Activated CD8-positive, alpha-beta T cell treated with anti-CD3 and anti-CD28 coated beads for 36 hours (primary cell): ENCODE measurements at regions not wholly inside any gene's neighbourhood (a gene's known extent, or its start where the extent isn't known, plus 50 kb on each side); places are given as distances from the start of the nearest gene placed in this dataset.
A peak's percentile ranks its signal among the peaks of the same experiment; 100 is the strongest.
"Not testable (repeated sequence)": the region's sequence is repeated elsewhere in the genome, so short reads cannot be mapped to it uniquely, and the experiment has no call there.

Experiments used
- ATAC-seq: fragments of 200-7000 bp; cut with Tn5 transposase; one replicate; pipeline ENCODE4 v1.10.0; 2021; ENCODE audit warnings: mild to moderate bottlenecking, moderate library complexity
- CTCF ChIA-PET: fragments of 350-600 bp; sonication (Branson Sonifier 250); formaldehyde crosslinking; loops from one replicate; lab custom pipeline; 2021; ENCODE audit warnings: antibody characterized with exemption; lab: Charles Lee
- POLR2A ChIA-PET: fragments of 350-600 bp; sonication (Branson Sonifier 250); formaldehyde crosslinking; loops from one replicate; lab custom pipeline; 2021; ENCODE audit warnings: antibody characterized with exemption; lab: Charles Lee
- DNase-seq: peaks from one replicate; pipeline ENCODE4 v3.0.0-alpha.2; 2020
- H3K27ac Mint-ChIP-seq: one replicate; pipeline ENCODE4 v1.8.0; 2021; ENCODE audit warnings: mild to moderate bottlenecking, mixed read lengths
- H3K27me3 Mint-ChIP-seq: one replicate; pipeline ENCODE4 v1.8.0; 2021; ENCODE audit warnings: mixed read lengths
- H3K36me3 Mint-ChIP-seq: one replicate; pipeline ENCODE4 v1.8.0; 2021; ENCODE audit warnings: low read depth, mixed read lengths
- H3K4me1 Mint-ChIP-seq: one replicate; pipeline ENCODE4 v1.8.0; 2021; ENCODE audit warnings: low read depth, mixed read lengths
- H3K4me3 Mint-ChIP-seq: one replicate; pipeline ENCODE4 v1.8.0; 2021; ENCODE audit warnings: mild to moderate bottlenecking, moderate library complexity, mixed read lengths
- H3K9me3 Mint-ChIP-seq: one replicate; pipeline ENCODE4 v1.8.0; 2021; ENCODE audit warnings: mixed read lengths
- CTCF ChIP-seq: fragments of 200-600 bp; IDR thresholded peaks from one replicate; pipeline ENCODE4 v1.8.0; 2022; ENCODE audit warnings: antibody characterized with exemption, mild to moderate bottlenecking
- intact Hi-C: fragments of 100-400 bp; cut with micrococcal nuclease; formaldehyde crosslinking; loops from one replicate; pipeline ENCODE4 v1.10.0; 2022

DNA sequence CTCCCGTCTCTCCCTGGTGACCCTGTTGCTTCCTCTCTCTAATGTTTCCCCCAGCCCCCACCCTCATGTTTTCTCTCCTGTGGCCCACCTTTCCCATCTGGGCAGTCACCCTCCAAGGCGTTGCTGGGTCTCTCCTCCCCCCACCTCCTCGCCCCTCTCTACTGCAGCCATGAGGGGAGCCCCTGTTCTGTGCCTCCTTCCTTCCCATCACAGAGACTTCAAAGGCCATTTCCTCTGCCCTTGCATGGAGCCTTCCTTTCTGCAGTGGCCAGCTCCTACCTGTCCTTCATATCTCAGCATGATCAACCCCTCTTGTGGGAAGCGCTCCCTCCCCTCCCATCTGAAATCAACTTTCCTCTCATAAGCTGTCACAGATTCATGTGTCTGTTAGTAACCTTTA is 194.0 kb upstream of the PRSS58 start:
- Mint-ChIP-seq H3K36me3 (no peaks in the 10 kb centered on the region), H3K27ac (no peak overlapping the region), H3K9me3 (no peaks in the 10 kb centered on the region), H3K4me1 (peaks cover 10% of the 10 kb centered on the region), H3K4me3 (no peak overlapping the region), H3K27me3 (peaks cover 2% of the 10 kb centered on the region)
- ChIA-PET CTCF (interaction anchor here (1.6 to 23.2 kb wide), 2 partner anchors 9 to 28 kb away, joined by 4 to 513 read pairs; no protein-coding TSS in a partner anchor), POLR2A (no interaction called here)
- no peak for DNase-seq
- no peak for TF ChIP-seq CTCF
- ATAC-seq: no peak
- intact Hi-C loops: no loop called here

DNA sequence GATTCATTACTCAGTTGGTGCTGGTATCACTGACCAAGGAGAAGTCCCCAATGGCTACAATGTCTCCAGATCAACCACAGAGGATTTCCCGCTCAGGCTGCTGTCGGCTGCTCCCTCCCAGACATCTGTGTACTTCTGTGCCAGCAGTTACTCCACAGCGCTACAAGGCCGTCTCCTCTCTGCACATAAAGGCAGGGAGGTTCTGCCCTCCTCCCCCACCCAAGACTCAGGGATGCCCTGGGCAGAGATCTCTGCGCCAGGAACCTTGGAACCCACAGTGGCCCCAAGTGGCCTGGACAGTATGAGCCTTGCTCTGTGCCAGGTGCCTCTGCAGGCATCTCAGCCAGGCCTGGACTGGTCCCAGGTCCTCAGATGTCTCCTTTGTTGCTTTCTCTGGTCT is 193.4 kb upstream of the PRSS58 start:
- peaks cover 10% of the 10 kb centered on the region for H3K4me1 Mint-ChIP-seq
- no peak for TF ChIP-seq CTCF
- intact Hi-C loops: no loop called here
- H3K36me3 Mint-ChIP-seq: no peaks in the 10 kb centered on the region
- H3K9me3 Mint-ChIP-seq: no peaks in the 10 kb centered on the region
- no peak overlapping the region for H3K27ac Mint-ChIP-seq
- CTCF ChIA-PET: interaction anchor here (23.2 kb wide), 1 partner anchor 28 kb away, joined by 513 read pairs; no protein-coding TSS in a partner anchor
- H3K27me3 Mint-ChIP-seq: peaks cover 2% of the 10 kb centered on the region
- no peak for ATAC-seq
- peak overlapping the region; percentile 35 for H3K4me3 Mint-ChIP-seq
- DNase-seq: no peak
- POLR2A ChIA-PET: interaction anchor here (2.5 kb wide), 1 partner anchor 346 kb away, joined by 11 read pairs; no protein-coding TSS in a partner anchor

GRCh38 chr7:142450695-142451094 is 192.8 kb upstream of the PRSS58 start:
- Mint-ChIP-seq H3K27me3 (peaks cover 2% of the 10 kb centered on the region), H3K9me3 (no peaks in the 10 kb centered on the region), H3K36me3 (no peaks in the 10 kb centered on the region), H3K4me3 (peak overlapping the region; percentile 35), H3K4me1 (peaks cover 10% of the 10 kb centered on the region), H3K27ac (no peak overlapping the region)
- ATAC-seq (no peak), DNase-seq (no peak)
- no peak for TF ChIP-seq CTCF
- intact Hi-C loops: no loop called here
- ChIA-PET CTCF (interaction anchor here (2.6 kb wide), 1 partner anchor 9 kb away, joined by 10 read pairs; no protein-coding TSS in a partner anchor), POLR2A (interaction anchor here (0.6 to 2.5 kb wide), 3 partner anchors 338 to 357 kb away, joined by 3 to 11 read pairs (median 4); no protein-coding TSS in a partner anchor)

DNA sequence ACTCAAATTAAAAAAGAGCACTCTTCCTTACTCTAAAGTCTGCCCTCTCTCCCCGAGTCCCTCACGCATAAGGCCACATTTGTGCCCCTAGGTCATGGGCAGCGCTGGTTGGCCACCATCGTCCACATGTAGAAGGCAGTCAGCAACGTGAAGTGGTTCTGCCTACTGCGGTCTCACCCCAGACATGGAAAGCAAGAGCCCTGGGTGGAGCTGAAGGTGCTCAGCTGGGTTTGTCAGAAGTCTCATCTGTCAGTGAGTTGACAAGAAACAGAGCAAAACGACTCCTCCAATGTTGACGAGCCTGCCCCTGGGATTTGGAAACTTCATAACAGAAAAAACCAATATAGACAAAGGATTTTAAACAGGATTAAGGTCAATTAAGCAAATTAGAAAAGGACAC is 192.3 kb upstream of the PRSS58 start:
- ATAC-seq: no peak

GRCh38 chr7:142448857-142449256 is 191.0 kb upstream of the PRSS58 start:
- not testable (repeated sequence) for ATAC-seq, H3K9me3 Mint-ChIP-seq, DNase-seq, H3K27me3 Mint-ChIP-seq, H3K4me1 Mint-ChIP-seq, H3K36me3 Mint-ChIP-seq
- Mint-ChIP-seq H3K27ac (peak overlapping the region; percentile 10), H3K4me3 (peak overlapping the region; percentile 12)
- ChIA-PET POLR2A (interaction anchor here (2.5 kb wide), 1 partner anchor 349 kb away, joined by 11 read pairs; no protein-coding TSS in a partner anchor), CTCF (interaction anchor here (1.0 to 2.6 kb wide), 3 partner anchors 10 to 34 kb away, joined by 3 to 10 read pairs (median 3); no protein-coding TSS in a partner anchor)
- intact Hi-C loops: loop anchor here (10.0 kb wide), 1 partner anchor 356 kb away; no protein-coding TSS in a partner anchor

More for the DNA sequence above, 192.3 kb upstream of the PRSS58 start:
- no peaks in the 10 kb centered on the region for H3K36me3 Mint-ChIP-seq
- no peak for DNase-seq
- ChIA-PET CTCF (interaction anchor here (1.1 to 2.6 kb wide), 2 partner anchors 9 to 13 kb away, joined by 3 to 10 read pairs; no protein-coding TSS in a partner anchor), POLR2A (interaction anchor here (0.6 to 2.5 kb wide), 3 partner anchors 338 to 357 kb away, joined by 3 to 11 read pairs (median 4); no protein-coding TSS in a partner anchor)
- intact Hi-C loops: no loop called here
- H3K27me3 Mint-ChIP-seq: peaks cover 2% of the 10 kb centered on the region
- no peak for TF ChIP-seq CTCF
- peak overlapping the region; percentile 49 for H3K4me3 Mint-ChIP-seq
- H3K9me3 Mint-ChIP-seq: no peaks in the 10 kb centered on the region
- H3K4me1 Mint-ChIP-seq: peaks cover 10% of the 10 kb centered on the region
- H3K27ac Mint-ChIP-seq: peak overlapping the region; percentile 63
